Osteoblast (primary cell): ENCODE measurements at regions not wholly inside any gene's neighbourhood (a gene's known extent, or its start where the extent isn't known, plus 50 kb on each side); places are given as distances from the start of the nearest gene placed in this dataset.
A peak's percentile ranks its signal among the peaks of the same experiment; 100 is the strongest.

Experiments
- DNase-seq: peaks from one replicate; pipeline ENCODE4 v3.0.0; 2011; ENCODE audit warnings: low spot score, mixed read lengths; ENCODE audit not compliant: insufficient read length; ENCODE audit errors: missing footprints
- H2AFZ ChIP-seq: 2 replicates; pipeline ENCODE4 v1.6.0; 2011; ENCODE audit warnings: mild to moderate bottlenecking, low read length
- H3K27ac ChIP-seq: 2 replicates; pipeline ENCODE4 v1.5.1; 2011; ENCODE audit warnings: mild to moderate bottlenecking, low read depth, low read length, moderate library complexity
- H3K27me3 ChIP-seq: 2 replicates; pipeline ENCODE4 v1.6.0; 2012; ENCODE audit warnings: mild to moderate bottlenecking, control low read depth, inconsistent platforms, low read length, moderate library complexity; ENCODE audit not compliant: insufficient read depth
- H3K36me3 ChIP-seq: 2 replicates; pipeline ENCODE4 v1.5.1; 2011; ENCODE audit warnings: mild to moderate bottlenecking, low read length, control low read depth, moderate library complexity; ENCODE audit not compliant: insufficient read depth
- H3K4me1 ChIP-seq: 2 replicates; pipeline ENCODE4 v1.5.1; 2011; ENCODE audit warnings: mild to moderate bottlenecking, low read length, control low read depth, moderate library complexity; ENCODE audit not compliant: insufficient read depth
- H3K4me2 ChIP-seq: 2 replicates; pipeline ENCODE4 v1.6.0; 2011; ENCODE audit warnings: mild to moderate bottlenecking, low read length; ENCODE audit not compliant: insufficient read depth
- H3K4me3 ChIP-seq: fragments of 200-600 bp; sonication (generic); 3 replicates; pipeline ENCODE4 v1.5.1; 2012; ENCODE audit warnings: mild to moderate bottlenecking, low read length, inconsistent platforms; ENCODE audit not compliant: insufficient read depth
- H3K79me2 ChIP-seq: 2 replicates; pipeline ENCODE4 v1.6.0; 2012; ENCODE audit warnings: mild to moderate bottlenecking, low read length, control low read depth, inconsistent platforms; ENCODE audit not compliant: insufficient read depth
- H3K9me3 ChIP-seq: 2 replicates; pipeline ENCODE4 v1.5.1; 2011; ENCODE audit warnings: low read depth, low read length, control low read depth
- H4K20me1 ChIP-seq: 2 replicates; pipeline ENCODE4 v1.6.0; 2012; ENCODE audit warnings: mild to moderate bottlenecking, low read length, control low read depth; ENCODE audit not compliant: insufficient read depth
- TF ChIP-seq, protein P1 (sequence below): IDR thresholded peaks from 2 replicates; pipeline ENCODE4 v1.5.1; 2011; ENCODE audit warnings: mild to moderate bottlenecking, low read depth, low read length, moderate library complexity; ENCODE audit errors: extremely low read depth

DNA sequence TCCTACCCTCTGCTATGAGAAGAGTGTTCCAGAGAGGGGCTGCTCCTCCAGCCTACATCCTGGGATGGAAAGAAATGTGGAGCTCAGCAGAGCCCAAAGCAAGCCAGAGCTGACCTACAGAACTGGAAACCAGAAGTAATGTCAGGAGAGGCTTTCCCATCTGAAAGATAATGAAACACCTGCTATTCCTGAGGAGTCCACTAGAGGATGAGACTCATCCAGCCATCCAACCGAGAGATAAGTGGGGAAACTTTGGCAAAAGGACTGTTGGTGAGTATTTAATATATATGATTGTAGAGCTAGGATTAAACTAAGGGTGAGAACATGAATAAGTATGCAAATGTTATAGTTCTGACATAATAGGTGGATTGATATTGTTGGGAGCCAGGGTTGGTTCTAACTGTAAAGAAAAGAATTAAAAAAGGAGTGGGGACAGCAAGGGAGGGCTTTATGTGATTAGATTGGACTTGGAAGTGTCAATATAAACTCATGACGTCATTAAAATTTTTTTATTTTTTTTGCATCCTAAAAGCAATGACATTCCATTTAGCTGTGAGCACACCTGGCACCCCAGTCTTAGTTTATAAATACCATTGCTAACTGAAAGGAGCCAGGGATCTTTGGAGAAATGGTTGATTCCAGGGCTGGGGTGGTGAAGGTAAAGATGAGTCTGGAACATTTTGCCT lies 312.8 kb upstream of the NFE2L3 start:
- H3K4me1 ChIP-seq: peaks cover 17% of the 10 kb centered on the region
- TF ChIP-seq, protein P1, sequence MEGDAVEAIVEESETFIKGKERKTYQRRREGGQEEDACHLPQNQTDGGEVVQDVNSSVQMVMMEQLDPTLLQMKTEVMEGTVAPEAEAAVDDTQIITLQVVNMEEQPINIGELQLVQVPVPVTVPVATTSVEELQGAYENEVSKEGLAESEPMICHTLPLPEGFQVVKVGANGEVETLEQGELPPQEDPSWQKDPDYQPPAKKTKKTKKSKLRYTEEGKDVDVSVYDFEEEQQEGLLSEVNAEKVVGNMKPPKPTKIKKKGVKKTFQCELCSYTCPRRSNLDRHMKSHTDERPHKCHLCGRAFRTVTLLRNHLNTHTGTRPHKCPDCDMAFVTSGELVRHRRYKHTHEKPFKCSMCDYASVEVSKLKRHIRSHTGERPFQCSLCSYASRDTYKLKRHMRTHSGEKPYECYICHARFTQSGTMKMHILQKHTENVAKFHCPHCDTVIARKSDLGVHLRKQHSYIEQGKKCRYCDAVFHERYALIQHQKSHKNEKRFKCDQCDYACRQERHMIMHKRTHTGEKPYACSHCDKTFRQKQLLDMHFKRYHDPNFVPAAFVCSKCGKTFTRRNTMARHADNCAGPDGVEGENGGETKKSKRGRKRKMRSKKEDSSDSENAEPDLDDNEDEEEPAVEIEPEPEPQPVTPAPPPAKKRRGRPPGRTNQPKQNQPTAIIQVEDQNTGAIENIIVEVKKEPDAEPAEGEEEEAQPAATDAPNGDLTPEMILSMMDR: peak; percentile 55

DNA sequence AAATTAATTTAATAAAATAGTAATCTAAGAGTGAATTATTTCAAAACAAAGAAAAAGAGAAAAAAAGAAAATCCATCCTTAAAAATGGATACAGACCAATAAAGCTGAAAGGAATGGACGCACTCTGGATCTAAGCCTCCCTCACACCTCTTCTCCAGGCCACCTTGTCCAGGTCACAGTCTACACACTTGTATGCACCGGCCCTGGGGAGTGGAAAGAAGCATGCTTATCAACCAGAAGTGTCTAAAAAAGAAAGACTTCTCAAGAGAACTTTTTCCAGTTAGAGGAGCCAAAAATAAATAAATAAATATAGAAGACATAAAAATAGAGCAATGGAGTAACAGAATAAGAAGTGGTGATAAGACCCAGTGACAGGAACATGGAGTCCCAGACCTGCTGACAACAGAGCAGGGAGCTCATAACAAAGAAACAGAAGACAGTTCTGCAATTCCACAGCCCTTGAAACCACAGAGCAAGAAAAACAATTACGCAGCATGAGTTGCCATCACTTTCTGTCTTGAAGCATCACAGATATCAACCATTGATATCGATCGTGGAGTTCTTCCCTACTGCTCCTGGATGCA lies 311.7 kb upstream of the NFE2L3 start:
- TF ChIP-seq, protein P1: no peak
- no peaks in the 10 kb centered on the region for H3K79me2 ChIP-seq
- no peak for DNase-seq

More for the DNA sequence above, 312.8 kb upstream of the NFE2L3 start:
- H4K20me1 ChIP-seq: no peaks in the 10 kb centered on the region
- H3K36me3 ChIP-seq: no peaks in the 10 kb centered on the region
- no peak overlapping the region for H2AFZ ChIP-seq
- DNase-seq: no peak
- H3K4me2 ChIP-seq: no peak overlapping the region
- no peaks in the 10 kb centered on the region for H3K79me2 ChIP-seq
- H3K9me3 ChIP-seq: no peaks in the 10 kb centered on the region
- H3K4me3 ChIP-seq: no peak overlapping the region
- H3K27me3 ChIP-seq: no peaks in the 10 kb centered on the region
- no peak overlapping the region for H3K27ac ChIP-seq

DNA sequence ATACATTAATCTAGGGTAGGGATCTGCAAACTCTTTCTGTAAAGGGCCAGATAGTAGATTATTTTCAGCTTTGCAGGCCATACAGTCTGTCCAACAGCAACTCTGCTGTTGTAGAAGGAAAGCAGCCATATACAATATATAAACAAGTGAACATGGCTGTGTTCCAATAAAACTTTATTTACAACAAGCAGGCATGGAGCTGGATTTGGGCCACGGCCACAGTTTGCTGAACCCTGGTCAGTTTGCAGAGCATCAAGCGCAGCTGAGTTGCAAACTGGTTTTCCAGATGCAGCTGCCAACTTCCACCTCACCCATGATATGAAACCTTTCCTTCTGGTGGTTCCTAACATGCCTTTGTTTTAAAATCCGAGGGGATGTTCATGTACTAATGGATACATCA lies 310.4 kb upstream of the NFE2L3 start:
- H3K4me2 ChIP-seq: no peak overlapping the region
- H2AFZ ChIP-seq: no peak overlapping the region
- H3K79me2 ChIP-seq: no peaks in the 10 kb centered on the region
- no peak for DNase-seq
- H3K4me1 ChIP-seq: peaks cover 33% of the 10 kb centered on the region
- no peaks in the 10 kb centered on the region for H3K36me3 ChIP-seq
- no peak overlapping the region for H3K4me3 ChIP-seq
- H3K27me3 ChIP-seq: no peaks in the 10 kb centered on the region
- H3K27ac ChIP-seq: no peak overlapping the region
- TF ChIP-seq, protein P1: no peak
- no peaks in the 10 kb centered on the region for H4K20me1 ChIP-seq
- H3K9me3 ChIP-seq: no peaks in the 10 kb centered on the region

More for the DNA sequence above, 311.7 kb upstream of the NFE2L3 start:
- no peaks in the 10 kb centered on the region for H4K20me1 ChIP-seq
- H3K36me3 ChIP-seq: no peaks in the 10 kb centered on the region
- no peak overlapping the region for H3K4me3 ChIP-seq
- no peaks in the 10 kb centered on the region for H3K9me3 ChIP-seq
- H2AFZ ChIP-seq: no peak overlapping the region
- no peaks in the 10 kb centered on the region for H3K27me3 ChIP-seq
- H3K27ac ChIP-seq: no peak overlapping the region
- H3K4me2 ChIP-seq: no peak overlapping the region
- H3K4me1 ChIP-seq: peaks cover 23% of the 10 kb centered on the region

DNA sequence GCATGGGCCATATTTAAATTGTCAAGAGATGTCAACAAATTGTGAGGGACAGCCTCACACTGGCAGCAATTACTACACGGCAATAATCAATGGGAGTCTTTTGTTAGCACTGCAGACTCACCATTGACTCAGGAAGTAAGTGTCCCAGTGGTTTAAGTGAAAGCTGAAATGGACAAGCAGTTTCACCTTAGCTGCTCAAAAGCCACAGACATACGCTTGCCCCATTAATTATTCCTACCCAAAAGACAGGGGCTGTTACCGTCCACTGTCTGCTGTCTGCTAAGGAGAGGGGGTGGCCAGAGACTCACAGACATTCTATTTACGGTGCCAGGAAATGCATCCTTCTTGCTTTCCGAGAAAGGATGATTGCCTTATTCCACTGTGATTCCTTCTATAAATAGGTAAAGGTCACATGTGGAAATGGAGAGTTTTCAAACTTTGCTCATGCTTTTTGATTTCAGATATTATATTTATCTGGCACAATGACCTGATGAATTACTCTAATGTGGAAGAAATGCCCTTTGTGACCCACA lies 309.7 kb upstream of the NFE2L3 start:
- Histone ChIP-seq H2AFZ (peak overlapping the region; percentile 47), H3K4me2 (no peak overlapping the region), H4K20me1 (no peaks in the 10 kb centered on the region), H3K36me3 (no peaks in the 10 kb centered on the region), H3K27ac (no peak overlapping the region), H3K79me2 (no peaks in the 10 kb centered on the region), H3K9me3 (no peaks in the 10 kb centered on the region), H3K4me1 (peaks cover 38% of the 10 kb centered on the region), H3K27me3 (no peaks in the 10 kb centered on the region), H3K4me3 (no peak overlapping the region)
- TF ChIP-seq, protein P1: no peak
- DNase-seq: no peak
